ENCODE measurements at regions not wholly inside any gene's neighbourhood (a gene's known extent, or its start where the extent isn't known, plus 50 kb on each side); places are given as distances from the start of the nearest gene placed in this dataset.
"Not testable (repeated sequence)": the region's sequence is repeated elsewhere in the genome, so short reads cannot be mapped to it uniquely, and the experiment has no call there.

- no peak for DNase-seq (ENCODE audit: low read depth in 1 of 2, low spot score in 1 of 2)
Observed at GRCh38 chr12:90831712-90832111, 123.3 kb downstream of the CCER1 start.

GRCh38 chr12:90829044-90829443, 125.9 kb downstream of the CCER1 start:
- DNase-seq (ENCODE audit: low read depth in 1 of 2, low spot score in 1 of 2), result no peak

- DNase-seq (ENCODE audit: low read depth in 1 of 2, low spot score in 1 of 2), result no peak
Observed at GRCh38 chr12:90828621-90829020, 126.4 kb downstream of the CCER1 start.

- no peak for DNase-seq (ENCODE audit: low read depth in 1 of 2, low spot score in 1 of 2)
Observed at GRCh38 chr12:90827567-90827966, 127.4 kb downstream of the CCER1 start.

- no peak for DNase-seq (ENCODE audit: low read depth in 1 of 2, low spot score in 1 of 2)
Observed at GRCh38 chr12:90826036-90826435, 128.9 kb downstream of the CCER1 start.

- no peak for DNase-seq (ENCODE audit: low read depth in 1 of 2, low spot score in 1 of 2)
Observed at GRCh38 chr12:90823859-90824258, 131.1 kb downstream of the CCER1 start.

- no peak for DNase-seq (ENCODE audit: low read depth in 1 of 2, low spot score in 1 of 2)
Observed at GRCh38 chr12:90819709-90820108, 135.3 kb downstream of the CCER1 start.

GRCh38 chr12:90816353-90817089, 138.5 kb downstream of the CCER1 start:
- no peak for DNase-seq (ENCODE audit: low read depth in 1 of 2, low spot score in 1 of 2)

- no peak for DNase-seq (ENCODE audit: low read depth in 1 of 2, low spot score in 1 of 2)
Observed at GRCh38 chr12:90809940-90810339, 145.0 kb downstream of the CCER1 start.

GRCh38 chr12:90808568-90808967, 146.4 kb downstream of the CCER1 start:
- DNase-seq (ENCODE audit: low read depth in 1 of 2, low spot score in 1 of 2), result no peak

GRCh38 chr12:90802727-90803126, 152.2 kb downstream of the CCER1 start:
- no peak for DNase-seq (ENCODE audit: low read depth in 1 of 2, low spot score in 1 of 2)

- DNase-seq (ENCODE audit: low read depth in 1 of 2, low spot score in 1 of 2), result no peak
Observed at GRCh38 chr12:90801776-90802175, 153.2 kb downstream of the CCER1 start.

GRCh38 chr12:90794212-90794611, 160.8 kb downstream of the CCER1 start:
- no peak for DNase-seq (ENCODE audit: low read depth in 1 of 2, low spot score in 1 of 2)

- not testable (repeated sequence) for DNase-seq (ENCODE audit: low read depth in 1 of 2, low spot score in 1 of 2)
Observed at GRCh38 chr12:90792718-90793117, 162.3 kb downstream of the CCER1 start.

GRCh38 chr12:90791445-90791844, 163.5 kb downstream of the CCER1 start:
- DNase-seq (ENCODE audit: low read depth in 1 of 2, low spot score in 1 of 2), result no peak

- no peak for DNase-seq (ENCODE audit: low read depth in 1 of 2, low spot score in 1 of 2)
Observed at GRCh38 chr12:90790747-90791146, 164.2 kb downstream of the CCER1 start.

GRCh38 chr12:90773491-90773890, 181.5 kb downstream of the CCER1 start:
- no peak for DNase-seq (ENCODE audit: low read depth in 1 of 2, low spot score in 1 of 2)

- DNase-seq (ENCODE audit: low read depth in 1 of 2, low spot score in 1 of 2), result no peak
Observed at GRCh38 chr12:90770861-90771260, 184.1 kb downstream of the CCER1 start.

- DNase-seq (ENCODE audit: low read depth in 1 of 2, low spot score in 1 of 2), result no peak
Observed at GRCh38 chr12:90757957-90758356, 197.0 kb downstream of the CCER1 start.

- DNase-seq (ENCODE audit: low read depth in 1 of 2, low spot score in 1 of 2), result no peak
Observed at GRCh38 chr12:90745211-90745610, 209.8 kb downstream of the CCER1 start.

- no peak for DNase-seq (ENCODE audit: low read depth in 1 of 2, low spot score in 1 of 2)
Observed at GRCh38 chr12:90741611-90742010, 213.4 kb downstream of the CCER1 start.

- DNase-seq (ENCODE audit: low read depth in 1 of 2, low spot score in 1 of 2), result no peak
Observed at GRCh38 chr12:90729736-90730135, 225.2 kb downstream of the CCER1 start.

- no peak for DNase-seq (ENCODE audit: low read depth in 1 of 2, low spot score in 1 of 2)
Observed at GRCh38 chr12:90712671-90713070, 242.3 kb downstream of the CCER1 start.
